ENCODE measurements at regions not wholly inside any gene's neighbourhood (a gene's known extent, or its start where the extent isn't known, plus 50 kb on each side); places are given as distances from the start of the nearest gene placed in this dataset.

GRCh38 chr10:117783698-117784395 lies 241.3 kb downstream of the EMX2 start:
- intact Hi-C loops (cut with micrococcal nuclease), result no loop called here
- no peak overlapping the region for H3K9ac ChIP-seq (ENCODE audit: low read length)
- ChIA-PET CTCF (no interaction called here), POLR2A (no interaction called here), RAD21 (ENCODE audit: low non-redundant PET in 1 of 2, low total read pairs in 2 of 2, uncharacterized antibody in 2 of 2, unreplicated experiment in 2 of 2) (no interaction called here)
- no peaks in the 10 kb centered on the region for H3K9me2 ChIP-seq (ENCODE audit: insufficient read depth)
- H2AFZ ChIP-seq (ENCODE audit: low read depth, low read length, poor library complexity, severe bottlenecking), result no peak overlapping the region
- no peak overlapping the region for H3K27ac ChIP-seq (ENCODE audit: low read depth, low read length)
- ATAC-seq (no peak), DNase-seq (ENCODE audit: low read depth, low spot score) (no peak)
- no peaks in the 10 kb centered on the region for H4K20me1 ChIP-seq (ENCODE audit: insufficient read depth)
- TF ChIP-seq ZBTB33 (IDR thresholded peaks at IDR 0.05; ENCODE audit: extremely low read depth, insufficient replicate concordance, low read length) (no peak), CTCF (IDR thresholded peaks at IDR 0.05 in 2 of 3, conservative IDR thresholded peaks at IDR 0.05 in 1 of 3; ENCODE audit: borderline replicate concordance in 1 of 3, insufficient read depth in 1 of 3, low read depth in 2 of 3, low read length in 2 of 3) (no peak), ZFX (IDR thresholded peaks at IDR 0.05) (no peak), EGR1 (IDR thresholded peaks at IDR 0.05; ENCODE audit: low read depth) (no peak), RAD21 (IDR thresholded peaks at IDR 0.05; ENCODE audit: low read depth) (no peak), EZH2phosphoT487 (IDR thresholded peaks at IDR 0.05; ENCODE audit: borderline replicate concordance) (no peak), POLR2AphosphoS5 (IDR thresholded peaks at IDR 0.05; ENCODE audit: low read depth, low read length) (no peak), FOSL1 (IDR thresholded peaks at IDR 0.05; ENCODE audit: low read depth) (no peak), CBX3 (IDR thresholded peaks at IDR 0.05; ENCODE audit: low read depth) (no peak), ATF3 (IDR thresholded peaks at IDR 0.05) (no peak), ZNF274 (IDR thresholded peaks at IDR 0.05; ENCODE audit: low read depth, low read length) (no peak), ELF1 (IDR thresholded peaks at IDR 0.05; ENCODE audit: borderline replicate concordance, low read depth) (no peak), YY1 (IDR thresholded peaks at IDR 0.05; ENCODE audit: extremely low read depth, insufficient replicate concordance, low read depth, low read length) (no peak), SP1 (IDR thresholded peaks at IDR 0.05; ENCODE audit: low read depth) (no peak)
- H3K4me1 ChIP-seq (ENCODE audit: control insufficient read depth in 1 of 2, insufficient read depth in 2 of 2, low read length in 2 of 2), result no peaks in the 10 kb centered on the region
- peaks cover 61% of the 10 kb centered on the region for H3K27me3 ChIP-seq (ENCODE audit: insufficient read depth, low read length)
- no peaks in the 10 kb centered on the region for H3K79me2 ChIP-seq (ENCODE audit: insufficient read depth, low read length)
- no peak overlapping the region for H3K4me3 ChIP-seq (replicated peaks in 1 of 2; ENCODE audit: low read depth in 1 of 2, low read length in 2 of 2)
- no peaks in the 10 kb centered on the region for H3K9me3 ChIP-seq (ENCODE audit: control insufficient read depth in 1 of 2, insufficient read depth in 1 of 2, low read depth in 1 of 2, low read length in 2 of 2)
- H3K36me3 ChIP-seq (ENCODE audit: control insufficient read depth in 1 of 2, insufficient read depth in 2 of 2, low read length in 2 of 2), result no peaks in the 10 kb centered on the region
- no peak overlapping the region for H3K4me2 ChIP-seq (ENCODE audit: low read length)
- no TSS peak for BruUV-seq (replicated peaks)
